NCI-H345 (cell line): ENCODE measurements at regions not wholly inside any gene's neighbourhood (a gene's known extent, or its start where the extent isn't known, plus 50 kb on each side); places are given as distances from the start of the nearest gene placed in this dataset.
A peak's percentile ranks its signal among the peaks of the same experiment; 100 is the strongest.

Experiments used
- DNase-seq: peaks from one replicate; lab custom pipeline; 2025; lab: John Stamatoyannopoulos, UW

- no peak for DNase-seq
Observed at GRCh38 chr5:138665261-138665660, 88.0 kb upstream of the CTNNA1 start.

GRCh38 chr5:138664276-138664943 is 88.8 kb upstream of the CTNNA1 start:
- no peak for DNase-seq

GRCh38 chr5:138663561-138663960 is 88.4 kb upstream of the HSPA9 start:
- no peak for DNase-seq

- peak; percentile 11 for DNase-seq
Observed at GRCh38 chr5:138663009-138663408, 87.8 kb upstream of the HSPA9 start.

- DNase-seq = no peak
Observed at GRCh38 chr5:138662599-138662998, 87.4 kb upstream of the HSPA9 start.

- peak; percentile 10 for DNase-seq
Observed at GRCh38 chr5:138661991-138662434, 86.8 kb upstream of the HSPA9 start.

- no peak for DNase-seq
Observed at GRCh38 chr5:138661291-138661960, 86.2 kb upstream of the HSPA9 start.

GRCh38 chr5:138660051-138660572 is 84.9 kb upstream of the HSPA9 start:
- no peak for DNase-seq

- no peak for DNase-seq
Observed at GRCh38 chr5:138659561-138659960, 84.4 kb upstream of the HSPA9 start.

GRCh38 chr5:138659121-138659520 is 83.9 kb upstream of the HSPA9 start:
- DNase-seq = no peak

GRCh38 chr5:138658676-138659075 is 83.5 kb upstream of the HSPA9 start:
- no peak for DNase-seq

- no peak for DNase-seq
Observed at GRCh38 chr5:138657360-138657759, 82.2 kb upstream of the HSPA9 start.

- no peak for DNase-seq
Observed at GRCh38 chr5:138656916-138657315, 81.7 kb upstream of the HSPA9 start.

- no peak for DNase-seq
Observed at GRCh38 chr5:138655530-138656190, 80.5 kb upstream of the HSPA9 start.

GRCh38 chr5:138654281-138654867 is 79.2 kb upstream of the HSPA9 start:
- DNase-seq = no peak

GRCh38 chr5:138653502-138653901 is 78.3 kb upstream of the HSPA9 start:
- no peak for DNase-seq

- no peak for DNase-seq
Observed at GRCh38 chr5:138651767-138652117, 76.5 kb upstream of the HSPA9 start.

GRCh38 chr5:138651058-138651766 is 76.0 kb upstream of the HSPA9 start:
- DNase-seq = no peak

GRCh38 chr5:138650196-138650595 is 75.0 kb upstream of the HSPA9 start:
- no peak for DNase-seq

GRCh38 chr5:138649775-138650174 is 74.6 kb upstream of the HSPA9 start:
- DNase-seq = no peak

- DNase-seq = no peak
Observed at GRCh38 chr5:138649316-138649720, 74.1 kb upstream of the HSPA9 start.

- no peak for DNase-seq
Observed at GRCh38 chr5:138648841-138649240, 73.6 kb upstream of the HSPA9 start.
